ENCODE measurements at regions not wholly inside any gene's neighbourhood (a gene's known extent, or its start where the extent isn't known, plus 50 kb on each side); places are given as distances from the start of the nearest gene placed in this dataset.

GRCh38 chr3:180196658-180197057 is 159.9 kb upstream of the PEX5L start:
- H4K20me1 ChIP-seq (ENCODE audit: insufficient read depth) = no peaks in the 10 kb centered on the region
- TF ChIP-seq CHD2 (IDR thresholded peaks at IDR 0.05; ENCODE audit: low read length, partially characterized antibody) (no peak), RXRA (IDR thresholded peaks at IDR 0.05; ENCODE audit: borderline replicate concordance, low read depth) (no peak), SIN3A (IDR thresholded peaks at IDR 0.05; ENCODE audit: borderline replicate concordance, low read depth, low read length) (no peak), NRF1 (IDR thresholded peaks at IDR 0.05; ENCODE audit: low read depth, low read length) (no peak), ELF1 (IDR thresholded peaks at IDR 0.05) (no peak), EP300 (IDR thresholded peaks at IDR 0.05; ENCODE audit: borderline replicate concordance in 1 of 2, low read depth in 1 of 2, low read length in 1 of 2) (no peak)
- TF ChIP-seq, protein P1, sequence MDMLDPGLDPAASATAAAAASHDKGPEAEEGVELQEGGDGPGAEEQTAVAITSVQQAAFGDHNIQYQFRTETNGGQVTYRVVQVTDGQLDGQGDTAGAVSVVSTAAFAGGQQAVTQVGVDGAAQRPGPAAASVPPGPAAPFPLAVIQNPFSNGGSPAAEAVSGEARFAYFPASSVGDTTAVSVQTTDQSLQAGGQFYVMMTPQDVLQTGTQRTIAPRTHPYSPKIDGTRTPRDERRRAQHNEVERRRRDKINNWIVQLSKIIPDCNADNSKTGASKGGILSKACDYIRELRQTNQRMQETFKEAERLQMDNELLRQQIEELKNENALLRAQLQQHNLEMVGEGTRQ (IDR thresholded peaks at IDR 0.05; ENCODE audit: borderline replicate concordance, low read depth, low read length) = no peak
- CTCF ChIA-PET = no interaction called here

GRCh38 chr3:180199417-180199995 is 162.8 kb upstream of the PEX5L start:
- H3K9ac ChIP-seq = no peak overlapping the region
- H3K4me2 ChIP-seq = no peak overlapping the region
- CTCF ChIA-PET = no interaction called here
- WGBS (ENCODE audit: low lambda C conversion rate) = 41% methylated on average over 5 of the region's 5 CpGs
- H3F3A ChIP-seq (replicated peaks; ENCODE audit: insufficient read depth) = no peaks in the 10 kb centered on the region
- H3K27ac ChIP-seq (ENCODE audit: low read depth in 2 of 2, low read length in 1 of 2) = no peak overlapping the region
- TF ChIP-seq RAD21 (IDR thresholded peaks at IDR 0.05; ENCODE audit: low read length) (no peak), GABPA (IDR thresholded peaks at IDR 0.05; ENCODE audit: low read depth) (no peak), RCOR1 (IDR thresholded peaks at IDR 0.05; ENCODE audit: low read length) (no peak), EP300 (IDR thresholded peaks at IDR 0.05; ENCODE audit: borderline replicate concordance in 1 of 2, low read depth in 1 of 2, low read length in 1 of 2) (no peak), YY1 (IDR thresholded peaks at IDR 0.05; ENCODE audit: low read depth) (no peak), NFIC (IDR thresholded peaks at IDR 0.05; ENCODE audit: borderline replicate concordance) (no peak)
- TF ChIP-seq, protein P2, sequence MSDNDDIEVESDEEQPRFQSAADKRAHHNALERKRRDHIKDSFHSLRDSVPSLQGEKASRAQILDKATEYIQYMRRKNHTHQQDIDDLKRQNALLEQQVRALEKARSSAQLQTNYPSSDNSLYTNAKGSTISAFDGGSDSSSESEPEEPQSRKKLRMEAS (IDR thresholded peaks at IDR 0.05; ENCODE audit: low read depth) = no peak
- no peaks in the 10 kb centered on the region for H3K4me1 ChIP-seq (ENCODE audit: control insufficient read depth in 1 of 2, insufficient read depth in 2 of 2, low read depth in 1 of 2, low read length in 1 of 2)
- H3K36me3 ChIP-seq (replicated peaks in 1 of 2; ENCODE audit: control insufficient read depth in 1 of 2, insufficient read depth in 2 of 2, low read length in 1 of 2) = no peaks in the 10 kb centered on the region
- no peak overlapping the region for H2AFZ ChIP-seq (ENCODE audit: low read depth)
- DNase-seq = no peak
- no peak overlapping the region for H3K4me3 ChIP-seq (ENCODE audit: low read depth in 2 of 2, low read length in 1 of 2)
- no peaks in the 10 kb centered on the region for H3K27me3 ChIP-seq (ENCODE audit: insufficient read depth)
- no peaks in the 10 kb centered on the region for H4K20me1 ChIP-seq (ENCODE audit: insufficient read depth)
- H3K79me2 ChIP-seq (ENCODE audit: insufficient read depth) = no peaks in the 10 kb centered on the region
- POLR2A ChIA-PET = no interaction called here
- H3K9me3 ChIP-seq = no peaks in the 10 kb centered on the region
- H3K9me2 ChIP-seq = no peaks in the 10 kb centered on the region

More at GRCh38 chr3:180196658-180197057, 159.9 kb upstream of the PEX5L start:
- H3K9me2 ChIP-seq = no peaks in the 10 kb centered on the region
- no peaks in the 10 kb centered on the region for H3K36me3 ChIP-seq (replicated peaks in 1 of 2; ENCODE audit: control insufficient read depth in 1 of 2, insufficient read depth in 2 of 2, low read length in 1 of 2)
- no peak overlapping the region for H2AFZ ChIP-seq (ENCODE audit: low read depth)
- H3K4me1 ChIP-seq (ENCODE audit: control insufficient read depth in 1 of 2, insufficient read depth in 2 of 2, low read depth in 1 of 2, low read length in 1 of 2) = no peaks in the 10 kb centered on the region
- no peaks in the 10 kb centered on the region for H3F3A ChIP-seq (replicated peaks; ENCODE audit: insufficient read depth)
- H3K27me3 ChIP-seq (ENCODE audit: insufficient read depth) = no peaks in the 10 kb centered on the region
- H3K4me2 ChIP-seq = no peak overlapping the region
- H3K27ac ChIP-seq (ENCODE audit: low read depth in 2 of 2, low read length in 1 of 2) = no peak overlapping the region
- no peak overlapping the region for H3K4me3 ChIP-seq (ENCODE audit: low read depth in 2 of 2, low read length in 1 of 2)
- no peaks in the 10 kb centered on the region for H3K79me2 ChIP-seq (ENCODE audit: insufficient read depth)
- WGBS (ENCODE audit: low lambda C conversion rate) = 73% methylated on average over 1 of the region's 1 CpG
- no peak overlapping the region for H3K9ac ChIP-seq
- H3K9me3 ChIP-seq = no peaks in the 10 kb centered on the region
- POLR2A ChIA-PET = no interaction called here
- DNase-seq = no peak

All from SK-N-SH (cell line).